CD14-positive monocyte (primary cell): ENCODE measurements at regions not wholly inside any gene's neighbourhood (a gene's known extent, or its start where the extent isn't known, plus 50 kb on each side); places are given as distances from the start of the nearest gene placed in this dataset.

Experiments used
- DNase-seq, 3 donors: peaks; one replicate each; pipeline ENCODE4 v3.0.0-alpha.2; 2011 to 2022
- H2AFZ ChIP-seq: 2 replicates; pipeline ENCODE4 v1.6.0; 2012; ENCODE audit warnings: mild to moderate bottlenecking, low read depth, low read length, inconsistent platforms; ENCODE audit not compliant: insufficient read depth, poor library complexity, severe bottlenecking
- H3K27ac ChIP-seq, 2 donors: 1 replicate in 1 of 2; 2 replicates in 1 of 2; pipeline ENCODE4 v1.5.1; 2012 to 2013; ENCODE audit warnings: low read length in 2 of 2, control low read depth in 1 of 2, inconsistent platforms in 1 of 2, low read depth in 1 of 2, mild to moderate bottlenecking in 1 of 2
- H3K27me3 ChIP-seq, 2 donors: one replicate each; pipeline versions ENCODE4 v1.6.0 to v1.6.1; 2011 to 2013; ENCODE audit warnings: low read length in 2 of 2; ENCODE audit not compliant: control insufficient read depth in 2 of 2, insufficient read depth in 2 of 2
- H3K36me3 ChIP-seq, 2 donors: replicated peaks in 1 of 2; 1 replicate in 1 of 2; 2 replicates in 1 of 2; pipeline versions ENCODE4 v1.5.1 to v1.6.1; 2012 to 2013; ENCODE audit warnings: low read length in 2 of 2, control low read depth in 1 of 2, inconsistent platforms in 1 of 2, mild to moderate bottlenecking in 1 of 2; ENCODE audit not compliant: insufficient read depth in 2 of 2, control insufficient read depth in 1 of 2
- H3K4me1 ChIP-seq, 2 donors: 1 replicate in 1 of 2; 2 replicates in 1 of 2; pipeline versions ENCODE4 v1.5.1 to v1.6.1; 2012 to 2013; ENCODE audit warnings: low read length in 2 of 2, control low read depth in 1 of 2, inconsistent platforms in 1 of 2, mild to moderate bottlenecking in 1 of 2, moderate library complexity in 1 of 2; ENCODE audit not compliant: insufficient read depth in 2 of 2, control insufficient read depth in 1 of 2
- H3K4me2 ChIP-seq: replicated peaks from 2 replicates; pipeline ENCODE3; 2012; ENCODE audit warnings: low read length, moderate library complexity, mild to moderate bottlenecking; ENCODE audit not compliant: poor library complexity, severe bottlenecking; ENCODE audit errors: extremely low read depth
- H3K4me3 ChIP-seq, 3 experiments: fragments of 200-600 bp in 1 of 3; sonication (generic) in 1 of 3; replicated peaks in 1 of 3; 1 replicate in 2 of 3; 2 replicates in 1 of 3; pipeline ENCODE4 v1.5.1; 2011 to 2013; ENCODE audit warnings: low read length in 3 of 3, mild to moderate bottlenecking in 3 of 3, control low read depth in 2 of 3, low read depth in 2 of 3, inconsistent platforms in 1 of 3, moderate library complexity in 1 of 3
- H3K79me2 ChIP-seq: 2 replicates; pipeline ENCODE4 v1.6.0; 2012; ENCODE audit warnings: mild to moderate bottlenecking, control low read depth, inconsistent platforms, low read length, moderate library complexity; ENCODE audit not compliant: insufficient read depth
- H3K9ac ChIP-seq: 2 replicates; pipeline ENCODE4 v1.6.0; 2017; ENCODE audit warnings: low read length, mild to moderate bottlenecking; ENCODE audit not compliant: insufficient read depth, poor library complexity, severe bottlenecking
- H3K9me3 ChIP-seq, 2 donors: replicated peaks in 1 of 2; 1 replicate in 1 of 2; 2 replicates in 1 of 2; pipeline versions ENCODE4 v1.5.1 to v1.6.1; 2012 to 2013; ENCODE audit warnings: low read length in 2 of 2, control low read depth in 1 of 2; ENCODE audit not compliant: control insufficient read depth in 1 of 2, insufficient read depth in 1 of 2
- H4K20me1 ChIP-seq: 2 replicates; pipeline ENCODE4 v1.6.0; 2012; ENCODE audit warnings: mild to moderate bottlenecking, low read length, control low read depth, moderate library complexity; ENCODE audit not compliant: insufficient read depth
- H3K27ac Mint-ChIP-seq, 7 donors: one replicate each; pipeline ENCODE4 v1.8.0; 2020; ENCODE audit warnings: mild to moderate bottlenecking in 7 of 7, mixed read lengths in 7 of 7, moderate library complexity in 6 of 7, inconsistent platforms in 2 of 7
- H3K27me3 Mint-ChIP-seq, 3 donors: one replicate each; pipeline ENCODE4 v1.8.0; 2021 to 2022; ENCODE audit warnings: low read depth in 3 of 3, mild to moderate bottlenecking in 3 of 3, mixed read lengths in 3 of 3, moderate library complexity in 3 of 3, inconsistent platforms in 1 of 3
- H3K36me3 Mint-ChIP-seq, 2 donors: one replicate each; pipeline ENCODE4 v1.8.0; 2020; ENCODE audit warnings: mixed read lengths in 2 of 2, inconsistent platforms in 1 of 2, mild to moderate bottlenecking in 1 of 2
- H3K4me1 Mint-ChIP-seq: one replicate; pipeline ENCODE4 v1.8.0; 2020; ENCODE audit warnings: mild to moderate bottlenecking, mixed read lengths
- H3K4me3 Mint-ChIP-seq, 2 donors: one replicate each; pipeline ENCODE4 v1.8.0; 2020; ENCODE audit warnings: mild to moderate bottlenecking in 2 of 2, mixed read lengths in 2 of 2, moderate library complexity in 1 of 2
- H3K9me3 Mint-ChIP-seq, 7 donors: one replicate each; pipeline ENCODE4 v1.8.0; 2020 to 2022; ENCODE audit warnings: mixed read lengths in 7 of 7, mild to moderate bottlenecking in 6 of 7, moderate library complexity in 6 of 7, inconsistent platforms in 2 of 7
- WGBS: methylation state at CpG from one replicate; pipeline ENCODE4 v1.1.5; 2013; ENCODE audit warnings: missing lambda C conversion rate; ENCODE audit not compliant: insufficient coverage; 5-methylcytosine and 5-hydroxymethylcytosine counted together
- intact Hi-C, 2 donors: fragments of 100-400 bp; cut with micrococcal nuclease; formaldehyde crosslinking; loops; one replicate each; pipeline versions ENCODE4 v1.15.0 to v1.15.1; 2023
- TF ChIP-seq, protein P1 (sequence below): fragments of 200-600 bp; IDR thresholded peaks from one replicate; pipeline ENCODE4 v1.8.0; 2022; ENCODE audit warnings: antibody characterized with exemption, mild to moderate bottlenecking

DNA sequence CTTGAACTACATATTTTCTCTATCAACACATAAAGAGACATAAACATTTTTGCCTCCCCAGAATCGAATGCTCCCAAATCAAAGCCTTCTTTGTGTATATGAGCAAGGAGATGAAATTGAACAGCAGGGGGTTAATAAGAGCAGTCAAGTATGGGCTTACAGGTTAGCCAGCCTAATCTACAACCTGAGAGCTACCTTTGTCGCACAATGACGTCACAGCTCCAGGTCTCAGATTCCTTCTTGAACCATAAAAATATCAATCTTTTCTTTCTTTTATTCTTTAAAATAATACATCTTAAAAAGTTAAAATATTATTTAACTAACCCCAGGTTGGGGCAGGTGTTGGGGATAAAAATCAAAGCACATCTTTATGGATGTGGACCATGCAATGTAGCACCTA lies 482.9 kb upstream of the CDH11 start:
- no peak overlapping the region for H3K27ac Mint-ChIP-seq
- Histone ChIP-seq H3K27ac (no peak overlapping the region), H3K4me3 (no peak overlapping the region), H4K20me1 (no peaks in the 10 kb centered on the region), H2AFZ (no peak overlapping the region), H3K9me3 (peaks cover 0 to 2% of the 10 kb centered on the region in 2 donors), H3K36me3 (no peaks in the 10 kb centered on the region), H3K9ac (no peak overlapping the region), H3K79me2 (no peaks in the 10 kb centered on the region), H3K4me2 (no peak overlapping the region), H3K27me3 (no peaks in the 10 kb centered on the region), H3K4me1 (no peaks in the 10 kb centered on the region)
- DNase-seq = no peak
- TF ChIP-seq, protein P1, sequence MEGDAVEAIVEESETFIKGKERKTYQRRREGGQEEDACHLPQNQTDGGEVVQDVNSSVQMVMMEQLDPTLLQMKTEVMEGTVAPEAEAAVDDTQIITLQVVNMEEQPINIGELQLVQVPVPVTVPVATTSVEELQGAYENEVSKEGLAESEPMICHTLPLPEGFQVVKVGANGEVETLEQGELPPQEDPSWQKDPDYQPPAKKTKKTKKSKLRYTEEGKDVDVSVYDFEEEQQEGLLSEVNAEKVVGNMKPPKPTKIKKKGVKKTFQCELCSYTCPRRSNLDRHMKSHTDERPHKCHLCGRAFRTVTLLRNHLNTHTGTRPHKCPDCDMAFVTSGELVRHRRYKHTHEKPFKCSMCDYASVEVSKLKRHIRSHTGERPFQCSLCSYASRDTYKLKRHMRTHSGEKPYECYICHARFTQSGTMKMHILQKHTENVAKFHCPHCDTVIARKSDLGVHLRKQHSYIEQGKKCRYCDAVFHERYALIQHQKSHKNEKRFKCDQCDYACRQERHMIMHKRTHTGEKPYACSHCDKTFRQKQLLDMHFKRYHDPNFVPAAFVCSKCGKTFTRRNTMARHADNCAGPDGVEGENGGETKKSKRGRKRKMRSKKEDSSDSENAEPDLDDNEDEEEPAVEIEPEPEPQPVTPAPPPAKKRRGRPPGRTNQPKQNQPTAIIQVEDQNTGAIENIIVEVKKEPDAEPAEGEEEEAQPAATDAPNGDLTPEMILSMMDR = no peak
- WGBS = no CpG with 5 or more reads among the region's 3 CpGs
- intact Hi-C loops = no loop called here
- no peaks in the 10 kb centered on the region for H3K36me3 Mint-ChIP-seq
- H3K9me3 Mint-ChIP-seq = peaks cover 2 to 6% (median 4%) of the 10 kb centered on the region in 7 donors
- no peak overlapping the region for H3K4me3 Mint-ChIP-seq
- no peaks in the 10 kb centered on the region for H3K4me1 Mint-ChIP-seq
- H3K27me3 Mint-ChIP-seq = peaks cover 0 to 3% (median 2%) of the 10 kb centered on the region in 3 donors

DNA sequence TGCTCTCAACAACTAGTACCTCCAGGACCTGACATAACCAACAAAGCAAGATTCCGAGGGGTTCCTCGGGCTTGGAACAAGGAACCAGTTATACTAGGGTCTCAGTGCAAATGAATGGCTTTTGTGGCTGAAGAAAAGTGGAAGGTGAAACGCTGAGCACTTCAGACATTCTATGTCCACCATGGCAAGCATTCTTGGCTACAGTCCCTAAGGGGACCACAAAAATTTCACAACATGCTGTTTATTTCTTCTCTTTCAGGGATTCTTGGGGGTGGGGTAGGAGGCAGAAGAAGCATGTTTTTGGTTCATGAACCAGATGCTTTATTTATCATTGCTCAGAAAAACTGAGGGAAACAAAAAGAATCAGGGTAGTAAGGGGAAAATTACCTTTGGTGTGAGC lies 479.9 kb upstream of the CDH11 start:
- H3K27me3 ChIP-seq = no peaks in the 10 kb centered on the region
- no peaks in the 10 kb centered on the region for H3K79me2 ChIP-seq
- H3K4me2 ChIP-seq = no peak overlapping the region
- no peaks in the 10 kb centered on the region for H4K20me1 ChIP-seq
- peaks cover 0 to 8% (median 3%) of the 10 kb centered on the region in 7 donors for H3K9me3 Mint-ChIP-seq
- peaks cover 0 to 2% (median 0%) of the 10 kb centered on the region in 3 donors for H3K27me3 Mint-ChIP-seq
- TF ChIP-seq, protein P1 = no peak
- no peak for DNase-seq
- H3K4me3 Mint-ChIP-seq = no peak overlapping the region
- H3K9ac ChIP-seq = no peak overlapping the region
- H3K4me1 ChIP-seq = no peaks in the 10 kb centered on the region
- H3K27ac Mint-ChIP-seq = no peak overlapping the region
- no peak overlapping the region for H3K4me3 ChIP-seq
- H3K27ac ChIP-seq = no peak overlapping the region
- WGBS = no CpG with 5 or more reads among the region's 3 CpGs
- intact Hi-C loops = no loop called here
- H2AFZ ChIP-seq = no peak overlapping the region
- H3K4me1 Mint-ChIP-seq = no peaks in the 10 kb centered on the region
- H3K36me3 ChIP-seq = no peaks in the 10 kb centered on the region
- H3K9me3 ChIP-seq = peaks cover 0 to 3% of the 10 kb centered on the region in 2 donors
- H3K36me3 Mint-ChIP-seq = no peaks in the 10 kb centered on the region
